Mesenchymal stem cell (in vitro differentiated cells and primary cell): ENCODE measurements at regions not wholly inside any gene's neighbourhood (a gene's known extent, or its start where the extent isn't known, plus 50 kb on each side); places are given as distances from the start of the nearest gene placed in this dataset.

Source experiments
- DNase-seq: peaks from one replicate; pipeline ENCODE4 v3.0.0-alpha.2; 2013
- H2AFZ ChIP-seq: one replicate; pipeline ENCODE4 v1.6.1; 2013; ENCODE audit warnings: low read depth, mild to moderate bottlenecking, control low read depth, inconsistent platforms, low read length, moderate library complexity
- H2AK5ac ChIP-seq: 2 replicates; pipeline ENCODE4 v1.6.1; 2013; ENCODE audit warnings: low read length, moderate library complexity, mild to moderate bottlenecking, inconsistent platforms; ENCODE audit not compliant: severe bottlenecking
- H2BK120ac ChIP-seq: one replicate; pipeline ENCODE4 v1.6.1; 2013; ENCODE audit warnings: low read depth, mild to moderate bottlenecking, inconsistent platforms, low read length, moderate library complexity
- H2BK12ac ChIP-seq, 2 experiments: one replicate each; pipeline ENCODE4 v1.6.1; 2013; ENCODE audit warnings: inconsistent platforms in 2 of 2, low read length in 2 of 2, mild to moderate bottlenecking in 2 of 2, moderate library complexity in 2 of 2, control low read depth in 1 of 2
- H2BK15ac ChIP-seq: one replicate; pipeline ENCODE4 v1.6.1; 2013; ENCODE audit warnings: mild to moderate bottlenecking, low read depth, inconsistent platforms; ENCODE audit not compliant: poor library complexity, severe bottlenecking
- H2BK5ac ChIP-seq: 2 replicates; pipeline ENCODE4 v1.6.1; 2013; ENCODE audit warnings: low read depth, mild to moderate bottlenecking, low read length, control low read depth, inconsistent platforms; ENCODE audit not compliant: poor library complexity, severe bottlenecking
- H3K14ac ChIP-seq, 2 experiments: one replicate each; pipeline ENCODE4 v1.6.1; 2013; ENCODE audit warnings: inconsistent platforms in 2 of 2, low read length in 2 of 2, control low read depth in 1 of 2, mild to moderate bottlenecking in 1 of 2, moderate library complexity in 1 of 2
- H3K18ac ChIP-seq, 2 experiments: one replicate each; pipeline ENCODE4 v1.6.1; 2013; ENCODE audit warnings: inconsistent platforms in 2 of 2, low read length in 2 of 2, control low read depth in 1 of 2, low read depth in 1 of 2, mild to moderate bottlenecking in 1 of 2
- H3K23ac ChIP-seq, 2 experiments: one replicate each; pipeline ENCODE4 v1.6.1; 2013; ENCODE audit warnings: inconsistent platforms in 2 of 2, low read length in 2 of 2, mild to moderate bottlenecking in 2 of 2, moderate library complexity in 2 of 2, control low read depth in 1 of 2
- H3K27ac ChIP-seq: 2 replicates; pipeline ENCODE4 v1.5.1; 2013; ENCODE audit warnings: mild to moderate bottlenecking, moderate library complexity, low read length, control low read depth, inconsistent platforms; ENCODE audit not compliant: poor library complexity, severe bottlenecking
- H3K27me3 ChIP-seq, 2 experiments: 2 replicates each; pipeline versions ENCODE4 v1.6.1 to v1.7.0; 2013; ENCODE audit warnings: low read length in 2 of 2, mild to moderate bottlenecking in 2 of 2, moderate library complexity in 2 of 2, control low read depth in 1 of 2, inconsistent platforms in 1 of 2; ENCODE audit not compliant: control insufficient read depth in 1 of 2, insufficient read depth in 1 of 2
- H3K36me3 ChIP-seq, 2 experiments: 2 replicates each; pipeline versions ENCODE4 v1.6.1 to v1.7.0; 2013; ENCODE audit warnings: low read length in 2 of 2, control low read depth in 1 of 2, inconsistent platforms in 1 of 2, low read depth in 1 of 2, mild to moderate bottlenecking in 1 of 2; ENCODE audit not compliant: insufficient read depth in 2 of 2, control insufficient read depth in 1 of 2
- H3K4ac ChIP-seq, 2 experiments: one replicate each; pipeline ENCODE4 v1.6.1; 2013; ENCODE audit warnings: inconsistent platforms in 2 of 2, low read length in 2 of 2, mild to moderate bottlenecking in 2 of 2, moderate library complexity in 2 of 2, control low read depth in 1 of 2, low read depth in 1 of 2
- H3K4me1 ChIP-seq: 2 replicates; pipeline ENCODE4 v1.6.1; 2013; ENCODE audit warnings: low read depth, low read length, control low read depth; ENCODE audit not compliant: control insufficient read depth, insufficient read depth
- H3K4me2 ChIP-seq: 2 replicates; pipeline ENCODE4 v1.6.1; 2013; ENCODE audit warnings: low read length, mild to moderate bottlenecking, inconsistent platforms; ENCODE audit not compliant: poor library complexity, severe bottlenecking
- H3K4me3 ChIP-seq, 2 experiments: 2 replicates each; pipeline versions ENCODE4 v1.5.1 to v1.7.0; 2013; ENCODE audit warnings: low read length in 2 of 2, mild to moderate bottlenecking in 2 of 2, control low read depth in 1 of 2, low read depth in 1 of 2; ENCODE audit not compliant: insufficient read depth in 1 of 2
- H3K79me1 ChIP-seq: replicated peaks from 2 replicates; pipeline ENCODE4 v1.6.1; 2013; ENCODE audit warnings: mild to moderate bottlenecking, control low read depth, low read length, inconsistent platforms; ENCODE audit not compliant: poor library complexity, severe bottlenecking
- H3K9ac ChIP-seq: 2 replicates; pipeline ENCODE4 v1.7.0; 2013; ENCODE audit warnings: mild to moderate bottlenecking, low read length, moderate library complexity
- H3K9me3 ChIP-seq: 2 replicates; pipeline ENCODE4 v1.7.0; 2013; ENCODE audit warnings: mild to moderate bottlenecking, low read length; ENCODE audit not compliant: control insufficient read depth
- H4K8ac ChIP-seq: one replicate; pipeline ENCODE4 v1.6.1; 2013; ENCODE audit warnings: inconsistent platforms, mild to moderate bottlenecking, low read length, moderate library complexity
- H4K91ac ChIP-seq: one replicate; pipeline ENCODE4 v1.6.1; 2013; ENCODE audit warnings: mild to moderate bottlenecking, low read length, inconsistent platforms
- whole genome bisulfite sequencing: methylation state at CpG from one replicate; pipeline ENCODE4 v1.1.7; 2013; ENCODE audit warnings: mixed read lengths; 5-methylcytosine and 5-hydroxymethylcytosine counted together

GRCh38 chr19:31894451-31894850, 451.0 kb upstream of the ZNF507 start:
- Histone ChIP-seq H3K79me1 (no peaks in the 10 kb centered on the region), H3K9ac (no peak overlapping the region), H3K36me3 (no peaks in the 10 kb centered on the region), H4K91ac (no peak overlapping the region), H2BK120ac (no peak overlapping the region), H2AFZ (no peak overlapping the region), H2BK15ac (no peak overlapping the region), H3K18ac (no peak overlapping the region), H3K9me3 (peaks cover 7% of the 10 kb centered on the region), H2BK5ac (no peak overlapping the region), H3K23ac (no peak overlapping the region), H3K4me3 (no peak overlapping the region), H4K8ac (no peak overlapping the region), H3K4me2 (no peak overlapping the region), H3K27ac (no peak overlapping the region), H3K14ac (no peak overlapping the region), H2AK5ac (no peak overlapping the region), H2BK12ac (no peak overlapping the region), H3K27me3 (no peaks in the 10 kb centered on the region), H3K4ac (no peak overlapping the region), H3K4me1 (no peaks in the 10 kb centered on the region)
- 21% methylated on average over 1 of the region's 1 CpG for WGBS
- no peak for DNase-seq

GRCh38 chr19:31897292-31897691, 448.1 kb upstream of the ZNF507 start:
- H3K79me1 ChIP-seq = no peaks in the 10 kb centered on the region
- H3K23ac ChIP-seq = no peak overlapping the region
- H2BK120ac ChIP-seq = no peak overlapping the region
- no peak overlapping the region for H2AFZ ChIP-seq
- H4K91ac ChIP-seq = no peak overlapping the region
- no peak overlapping the region for H2BK15ac ChIP-seq
- 81% methylated on average over 3 of the region's 3 CpGs for WGBS
- no peak overlapping the region for H2BK5ac ChIP-seq
- H3K4ac ChIP-seq = no peak overlapping the region
- no peak overlapping the region for H3K4me3 ChIP-seq
- H3K14ac ChIP-seq = no peak overlapping the region
- no peak overlapping the region for H3K18ac ChIP-seq
- H4K8ac ChIP-seq = no peak overlapping the region
- no peaks in the 10 kb centered on the region for H3K36me3 ChIP-seq
- H3K9me3 ChIP-seq = peaks cover 5% of the 10 kb centered on the region
- no peak overlapping the region for H3K9ac ChIP-seq
- H3K4me2 ChIP-seq = no peak overlapping the region
- no peaks in the 10 kb centered on the region for H3K27me3 ChIP-seq
- no peak for DNase-seq
- H2BK12ac ChIP-seq = no peak overlapping the region
- H2AK5ac ChIP-seq = no peak overlapping the region
- no peaks in the 10 kb centered on the region for H3K4me1 ChIP-seq
- no peak overlapping the region for H3K27ac ChIP-seq

GRCh38 chr19:31900991-31901390, 444.4 kb upstream of the ZNF507 start:
- no peak overlapping the region for H3K18ac ChIP-seq
- H3K27ac ChIP-seq = no peak overlapping the region
- no peaks in the 10 kb centered on the region for H3K9me3 ChIP-seq
- H3K4ac ChIP-seq = no peak overlapping the region
- DNase-seq = no peak
- H2BK12ac ChIP-seq = no peak overlapping the region
- no peak overlapping the region for H4K91ac ChIP-seq
- no peak overlapping the region for H2AK5ac ChIP-seq
- H2BK120ac ChIP-seq = no peak overlapping the region
- H3K79me1 ChIP-seq = no peaks in the 10 kb centered on the region
- no peak overlapping the region for H4K8ac ChIP-seq
- no peak overlapping the region for H2BK5ac ChIP-seq
- H3K4me2 ChIP-seq = no peak overlapping the region
- H3K14ac ChIP-seq = no peak overlapping the region
- H3K27me3 ChIP-seq = no peaks in the 10 kb centered on the region
- WGBS = 60% methylated on average over 2 of the region's 2 CpGs
- H3K4me3 ChIP-seq = no peak overlapping the region
- H2BK15ac ChIP-seq = no peak overlapping the region
- no peaks in the 10 kb centered on the region for H3K36me3 ChIP-seq
- no peaks in the 10 kb centered on the region for H3K4me1 ChIP-seq
- no peak overlapping the region for H3K23ac ChIP-seq
- no peak overlapping the region for H2AFZ ChIP-seq
- H3K9ac ChIP-seq = no peak overlapping the region

- no peak overlapping the region for H3K4me3 ChIP-seq
- no peaks in the 10 kb centered on the region for H3K9me3 ChIP-seq
- no peak overlapping the region for H3K14ac ChIP-seq
- no peak overlapping the region for H3K4ac ChIP-seq
- H2AFZ ChIP-seq = no peak overlapping the region
- no peaks in the 10 kb centered on the region for H3K79me1 ChIP-seq
- no peak overlapping the region for H3K4me2 ChIP-seq
- no peak overlapping the region for H4K8ac ChIP-seq
- H3K27me3 ChIP-seq = no peaks in the 10 kb centered on the region
- H3K23ac ChIP-seq = no peak overlapping the region
- WGBS = 75% methylated on average over 1 of the region's 1 CpG
- no peak overlapping the region for H2AK5ac ChIP-seq
- H3K27ac ChIP-seq = no peak overlapping the region
- H2BK120ac ChIP-seq = no peak overlapping the region
- H3K18ac ChIP-seq = no peak overlapping the region
- H2BK12ac ChIP-seq = no peak overlapping the region
- no peak overlapping the region for H3K9ac ChIP-seq
- H2BK15ac ChIP-seq = peak overlapping the region; percentile 45
- no peak for DNase-seq
- H2BK5ac ChIP-seq = no peak overlapping the region
- H3K4me1 ChIP-seq = no peaks in the 10 kb centered on the region
- H4K91ac ChIP-seq = no peak overlapping the region
- no peaks in the 10 kb centered on the region for H3K36me3 ChIP-seq
These were observed 442.6 kb upstream of the ZNF507 start for GRCh38 chr19:31902821-31903220.
